GM21529 (cell line): ENCODE measurements at regions not wholly inside any gene's neighbourhood (a gene's known extent, or its start where the extent isn't known, plus 50 kb on each side); places are given as distances from the start of the nearest gene placed in this dataset.
"Not testable (repeated sequence)": the region's sequence is repeated elsewhere in the genome, so short reads cannot be mapped to it uniquely, and the experiment has no call there.

Experiments used
- ATAC-seq: cut with Tn5 transposase; IDR thresholded peaks from one replicate; pipeline ENCODE4 v1.9.1; 2021; ENCODE audit not compliant: unreplicated experiment

DNA sequence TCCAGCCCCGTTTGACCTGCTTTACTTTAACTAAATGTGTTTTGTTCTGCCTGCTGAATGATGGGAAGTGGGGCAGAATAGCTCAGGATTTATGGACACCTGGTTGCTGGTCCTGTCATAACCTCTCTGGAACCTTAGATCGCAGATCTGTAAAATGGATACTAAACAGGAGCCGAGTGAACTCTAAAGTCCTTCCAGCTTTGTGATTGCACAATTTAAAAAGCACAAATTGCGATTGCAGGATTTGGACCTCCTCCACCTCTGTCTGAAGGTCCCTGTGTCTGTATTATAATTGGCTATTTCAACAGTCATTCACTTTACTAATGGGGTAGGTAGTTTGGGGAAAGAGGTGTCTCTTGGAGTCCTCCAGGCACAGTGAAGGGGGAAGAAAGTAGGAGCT is 220.4 kb downstream of the LY86 start:
- no peak for ATAC-seq

DNA sequence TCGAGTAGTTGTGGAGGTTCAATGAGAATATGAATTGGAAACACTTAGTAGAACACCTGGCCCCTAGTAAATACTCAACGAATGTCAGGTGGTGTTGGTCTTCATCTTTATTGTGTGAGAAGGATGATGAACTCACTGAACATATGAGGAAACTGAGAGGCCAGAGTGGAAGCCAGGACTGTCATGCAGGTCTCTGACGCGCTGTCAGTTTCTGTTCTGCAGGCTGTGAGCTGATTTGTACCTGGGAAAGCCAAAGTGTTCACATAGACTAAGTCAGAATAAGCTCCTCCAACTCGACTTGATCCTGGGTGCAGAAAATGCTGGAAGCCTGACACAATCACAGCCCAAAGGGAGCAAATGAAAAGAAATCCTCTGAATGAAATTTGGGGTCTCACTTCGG is 222.2 kb downstream of the LY86 start:
- ATAC-seq = peak; percentile 75

DNA sequence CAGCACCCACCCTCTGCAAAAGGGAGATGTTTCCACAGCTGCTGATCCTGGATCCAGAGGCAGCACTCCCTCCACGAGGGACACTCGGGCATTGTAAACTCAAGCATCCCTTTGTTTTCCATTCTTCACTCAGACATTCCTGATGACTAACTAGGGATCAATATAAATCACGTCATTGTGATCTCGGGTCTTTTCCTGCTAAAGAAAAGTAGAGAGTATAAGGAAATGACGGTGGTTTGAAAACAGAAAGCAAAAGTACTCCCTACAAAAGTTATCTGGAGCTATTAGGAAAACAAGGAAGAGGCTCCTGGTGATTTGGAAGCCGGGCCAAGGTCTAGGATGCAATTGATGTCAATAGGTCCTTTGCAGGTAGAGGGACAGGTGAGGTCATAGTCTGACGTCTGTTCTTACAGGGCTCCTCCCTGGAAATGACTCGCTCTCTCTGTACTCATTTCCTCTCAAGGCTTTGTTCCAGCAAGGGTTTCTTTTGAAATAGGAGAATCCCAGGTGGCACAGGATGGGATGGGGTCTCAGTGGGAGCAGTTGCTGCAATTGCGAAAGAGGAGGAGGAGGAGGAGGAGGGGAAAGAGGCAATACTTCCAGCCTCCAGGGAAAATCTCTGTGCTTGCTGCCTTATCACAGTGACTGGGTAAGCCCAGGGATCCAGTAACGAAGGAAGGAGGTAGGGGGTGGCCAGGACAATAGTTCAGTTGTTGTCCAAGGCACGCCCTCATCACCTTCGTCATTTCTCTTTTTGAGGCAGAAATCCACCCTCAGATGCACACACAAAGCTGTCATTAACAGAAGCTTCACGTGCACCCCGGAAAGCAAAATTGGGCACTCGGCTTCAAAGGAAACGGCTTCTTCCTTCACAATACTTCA is 222.8 kb downstream of the LY86 start:
- ATAC-seq = no peak

DNA sequence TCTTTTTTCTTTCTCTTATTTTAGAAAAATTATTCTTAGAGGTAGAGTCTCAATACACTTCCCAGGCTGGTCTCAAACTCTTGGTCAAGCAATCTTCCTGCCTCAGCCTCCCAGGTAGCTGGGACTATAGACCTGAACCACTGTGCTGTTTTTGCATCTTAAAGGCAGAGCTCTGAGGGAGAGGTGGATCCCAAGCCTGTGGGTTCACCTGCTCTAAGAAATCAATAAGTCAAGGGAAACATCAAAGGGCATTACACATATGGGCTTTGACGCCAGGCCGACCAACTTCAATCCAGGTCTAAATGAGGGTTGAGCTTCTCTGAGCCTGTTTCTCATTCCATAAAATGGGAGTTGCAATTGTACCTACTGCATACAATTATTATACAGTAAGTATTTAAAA is 223.9 kb downstream of the LY86 start:
- no peak for ATAC-seq

DNA sequence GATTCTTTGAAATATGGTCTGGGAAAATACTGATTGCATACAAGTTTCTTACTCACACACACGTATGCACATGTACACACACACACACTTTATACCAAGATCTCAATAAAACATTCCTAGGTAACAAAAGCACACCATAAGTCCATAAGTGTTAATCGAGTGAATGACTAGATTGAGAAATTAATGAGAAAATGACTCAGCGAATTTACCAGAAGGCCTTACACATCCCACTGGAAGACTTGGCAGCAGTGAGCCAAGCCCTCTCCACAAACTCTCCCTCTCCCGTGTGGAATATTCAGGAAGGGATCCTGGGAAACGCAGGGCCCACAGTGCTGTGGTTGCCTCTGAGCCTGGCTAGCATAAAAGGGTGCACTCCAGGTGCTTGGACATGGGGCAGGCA is 227.2 kb downstream of the LY86 start:
- no peak for ATAC-seq

DNA sequence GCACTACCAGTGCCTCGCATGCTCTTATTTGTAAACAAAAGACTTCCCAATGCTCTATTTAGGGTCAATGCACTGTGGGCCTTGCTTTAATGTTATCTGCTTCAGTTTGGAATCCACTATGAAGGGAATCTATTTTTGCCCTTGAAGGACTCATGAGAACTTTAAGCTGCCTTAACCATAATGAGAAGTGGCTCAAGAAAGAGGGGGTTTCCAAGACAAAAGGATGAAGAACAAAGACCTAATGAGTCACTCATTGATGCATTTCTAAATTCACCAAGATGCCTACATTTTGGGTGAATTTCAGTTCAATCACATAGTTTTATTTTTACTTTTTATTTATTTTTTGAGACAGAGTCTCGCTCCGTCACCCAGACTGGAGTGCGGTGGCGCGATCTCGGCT is 228.2 kb downstream of the LY86 start:
- no peak for ATAC-seq

DNA sequence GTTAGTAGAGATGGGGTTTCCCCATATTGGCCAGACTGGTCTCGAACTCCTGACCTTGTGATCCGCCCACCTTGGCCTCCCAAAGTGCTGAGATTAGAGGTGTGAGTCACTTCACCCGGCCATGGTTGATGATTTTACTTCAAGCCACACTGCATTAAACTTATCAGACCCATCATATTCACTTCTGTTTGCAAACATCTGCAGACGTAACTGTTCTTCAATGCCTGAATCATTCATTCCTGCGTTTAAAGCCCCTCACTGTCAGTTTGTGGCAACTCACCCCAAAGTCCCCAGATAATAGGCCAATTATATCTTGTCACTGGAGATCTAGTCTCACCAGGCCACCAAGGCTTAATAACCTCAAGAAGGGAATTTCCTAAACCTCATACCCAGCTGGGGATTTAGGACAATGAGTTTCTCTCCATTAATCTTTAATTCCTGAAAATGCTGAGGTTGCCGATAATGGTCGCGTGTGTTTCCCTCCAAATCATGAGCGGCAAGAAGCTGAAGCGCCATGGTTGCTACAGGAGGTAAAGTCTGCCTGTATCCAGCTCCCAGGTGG is 229.6 kb downstream of the LY86 start:
- no peak for ATAC-seq

DNA sequence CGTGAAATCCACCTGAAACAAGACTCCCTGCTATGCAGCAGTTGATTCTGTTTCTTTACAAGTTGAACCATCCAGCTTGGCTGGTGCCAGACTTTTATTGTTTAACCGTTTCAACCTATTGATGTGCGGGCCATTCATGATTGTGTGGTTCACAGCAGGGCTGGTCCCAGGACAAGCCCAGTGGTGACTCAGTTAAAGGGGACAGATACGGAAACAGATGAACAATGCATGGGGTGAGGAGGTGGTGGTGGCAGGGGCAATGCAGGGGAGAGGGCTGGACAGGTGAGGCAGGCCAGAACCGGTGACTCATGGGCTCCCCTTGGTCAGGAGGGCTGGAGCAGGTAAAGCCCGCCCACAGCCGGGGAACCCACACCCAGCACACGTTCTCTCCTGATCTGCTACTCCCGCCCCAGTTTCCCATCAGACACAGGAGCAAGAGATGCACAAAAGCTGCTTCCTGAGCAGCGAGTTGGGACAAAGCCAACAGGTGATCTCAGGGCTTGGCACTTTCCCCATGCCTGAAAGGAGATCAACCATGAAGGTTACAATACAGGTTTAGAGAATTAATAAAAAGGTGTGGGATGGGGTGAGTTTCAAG is 232.2 kb downstream of the LY86 start:
- no peak for ATAC-seq

DNA sequence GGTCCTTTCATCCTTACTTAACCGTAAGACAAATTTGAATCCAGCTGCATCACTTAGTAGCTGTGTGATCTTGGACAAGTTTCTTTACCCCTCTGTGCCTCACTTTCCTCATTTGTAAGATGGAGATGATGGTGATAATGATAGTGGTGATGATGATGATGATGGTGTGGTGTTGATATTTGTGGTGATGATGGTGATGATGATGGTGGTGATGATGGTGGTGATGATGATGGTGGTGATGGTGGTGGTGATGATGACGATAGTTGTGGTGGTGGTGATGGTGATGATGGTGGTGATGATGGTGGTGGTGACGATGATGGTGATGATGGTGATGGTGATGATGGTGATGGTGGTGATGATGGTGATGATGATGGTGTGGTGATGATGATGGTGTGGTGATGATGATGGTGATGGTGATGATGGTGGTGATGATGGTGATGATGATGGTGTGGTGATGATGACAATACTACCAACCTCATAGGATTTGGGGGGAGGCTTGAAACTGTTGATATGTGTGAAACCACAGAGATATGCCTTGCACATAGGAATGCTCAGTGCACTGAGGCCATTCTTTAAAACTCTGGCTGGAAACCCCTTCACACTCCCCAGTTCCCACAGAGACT is 233.2 kb downstream of the LY86 start:
- ATAC-seq = no peak

DNA sequence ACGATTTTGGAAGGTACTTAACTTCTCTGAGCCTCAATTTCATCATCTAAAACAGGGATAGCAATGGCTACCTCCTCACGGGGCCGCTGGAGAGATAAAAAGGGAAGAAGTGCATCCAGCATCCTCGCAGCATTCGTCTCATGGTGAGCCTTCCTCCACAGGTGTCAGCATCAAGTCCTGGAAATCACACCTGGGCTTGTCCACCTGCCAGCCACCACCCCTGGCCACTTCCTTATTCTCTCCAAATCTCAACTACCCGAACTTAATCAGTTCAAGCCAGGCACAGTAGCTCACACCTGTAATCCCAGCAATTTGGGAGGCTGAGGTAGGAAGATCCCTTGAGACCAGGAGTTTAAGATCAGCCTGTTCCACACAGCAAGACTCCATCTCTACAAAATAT is 234.5 kb downstream of the LY86 start:
- ATAC-seq = no peak

DNA sequence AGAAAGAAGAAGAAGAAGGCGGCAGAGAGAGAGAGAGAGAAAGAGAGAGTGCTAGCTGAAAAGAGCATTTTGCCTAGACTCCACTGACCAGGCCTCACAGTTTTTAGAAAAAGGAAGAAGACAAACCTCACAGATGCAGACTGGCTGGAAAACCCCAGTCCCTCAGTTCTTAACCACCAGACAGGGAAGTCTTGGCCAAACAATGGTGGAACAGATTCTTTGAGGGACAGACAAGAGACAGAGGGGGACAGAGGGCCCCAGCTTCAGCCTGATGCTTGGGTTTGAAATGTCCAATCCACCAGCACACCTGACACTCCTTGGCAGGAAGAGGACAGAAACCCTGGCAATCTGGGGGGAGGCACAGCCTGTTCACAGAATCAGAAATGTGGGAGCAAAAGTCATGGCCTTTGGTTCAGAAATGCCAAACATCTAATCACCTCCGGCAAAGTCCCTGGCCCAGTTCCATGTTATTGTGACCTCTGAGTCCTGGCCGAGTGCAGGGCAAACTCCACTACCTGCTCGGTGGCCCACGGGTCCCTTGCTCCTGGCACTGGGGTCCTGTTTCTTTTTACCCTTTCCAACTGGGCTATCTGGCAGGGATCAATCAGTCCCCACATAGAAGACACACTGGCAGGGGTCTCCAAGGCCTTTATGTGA is 235.2 kb downstream of the LY86 start:
- ATAC-seq = no peak

DNA sequence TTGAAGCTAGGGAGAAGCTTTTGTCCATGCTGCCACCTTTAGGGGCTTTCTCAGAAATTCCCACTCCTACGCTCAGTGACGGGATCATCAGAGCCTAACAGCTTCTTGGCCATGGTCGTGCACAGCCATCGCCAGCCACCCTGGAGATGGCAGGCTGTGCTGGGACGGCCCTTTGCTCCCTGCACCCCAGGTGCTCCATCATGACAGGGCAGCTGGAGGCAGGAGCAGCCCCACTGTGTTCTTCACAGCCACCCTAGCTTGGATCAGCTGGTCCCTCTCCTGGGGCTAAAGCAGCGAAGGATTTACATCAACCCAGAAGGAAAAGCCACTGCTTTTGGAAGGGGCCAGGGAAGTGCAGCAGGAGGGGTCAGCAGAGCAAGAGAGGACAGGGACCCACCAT is 235.9 kb downstream of the LY86 start:
- ATAC-seq = no peak

DNA sequence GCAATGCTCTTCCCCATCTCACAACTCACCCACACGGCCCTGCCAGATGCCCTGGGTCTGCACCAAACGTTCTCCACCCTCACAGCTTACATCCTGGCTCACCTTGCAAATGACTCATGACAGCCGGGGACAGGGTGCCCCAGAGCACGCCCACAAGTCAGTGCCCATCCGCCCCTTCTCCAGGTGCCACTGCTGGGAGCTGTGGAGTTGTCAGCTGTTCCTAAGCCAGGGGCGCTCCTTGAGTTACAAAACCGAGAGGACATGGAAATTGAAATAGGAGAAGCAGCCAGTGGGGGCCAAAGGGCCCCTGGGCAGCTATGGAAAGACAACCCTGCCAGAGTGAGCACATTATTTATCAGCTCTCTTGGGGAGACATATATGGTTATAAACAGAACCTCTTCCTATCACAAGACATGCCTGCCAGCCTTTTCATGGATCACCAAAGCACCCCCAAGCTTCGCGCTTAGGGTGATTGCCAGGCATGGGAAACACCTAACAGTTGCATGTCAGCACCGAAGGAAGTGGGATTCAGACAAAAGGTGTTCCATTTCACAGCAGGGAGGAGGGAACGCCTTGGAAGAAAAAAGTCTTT is 236.8 kb downstream of the LY86 start:
- ATAC-seq = no peak

DNA sequence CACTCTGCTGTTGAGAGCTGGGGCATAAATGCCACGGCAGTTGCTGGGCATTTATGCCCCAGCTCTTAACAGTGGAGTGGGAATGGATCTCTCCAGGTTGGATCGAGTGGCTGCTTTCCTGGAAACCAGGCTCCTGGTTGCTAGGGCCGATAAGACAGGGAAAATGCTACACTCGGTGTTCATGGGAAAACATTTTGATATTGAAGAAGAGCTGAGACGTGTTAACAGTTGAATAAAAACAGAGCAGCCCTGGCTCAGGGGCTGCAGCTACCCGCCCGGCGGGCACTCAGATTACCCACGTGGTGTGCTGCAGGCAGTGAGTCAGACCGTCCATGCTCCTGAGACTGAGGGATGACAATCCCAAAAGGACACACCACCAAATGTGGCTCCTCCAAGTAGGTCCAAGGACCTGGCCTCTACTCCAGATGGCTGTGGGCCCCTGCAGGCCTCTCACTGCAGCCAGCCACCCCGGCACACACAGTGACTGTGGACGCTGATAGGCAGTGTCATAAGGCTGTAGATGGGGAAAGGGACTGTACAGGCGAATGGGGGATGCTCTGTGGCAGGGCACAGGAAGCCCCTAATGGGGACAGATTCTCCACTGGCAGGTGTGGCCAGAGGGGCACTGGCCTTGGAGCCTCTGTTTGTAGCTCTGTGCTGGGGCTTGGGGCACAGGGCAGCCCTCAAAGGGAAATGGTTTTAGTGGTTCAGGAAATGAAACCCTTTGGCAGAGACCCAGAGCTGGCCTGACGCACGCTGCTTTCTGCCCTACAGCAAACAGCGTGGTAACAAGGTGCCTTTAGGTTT is 237.8 kb downstream of the LY86 start:
- ATAC-seq = peak; percentile 84

DNA sequence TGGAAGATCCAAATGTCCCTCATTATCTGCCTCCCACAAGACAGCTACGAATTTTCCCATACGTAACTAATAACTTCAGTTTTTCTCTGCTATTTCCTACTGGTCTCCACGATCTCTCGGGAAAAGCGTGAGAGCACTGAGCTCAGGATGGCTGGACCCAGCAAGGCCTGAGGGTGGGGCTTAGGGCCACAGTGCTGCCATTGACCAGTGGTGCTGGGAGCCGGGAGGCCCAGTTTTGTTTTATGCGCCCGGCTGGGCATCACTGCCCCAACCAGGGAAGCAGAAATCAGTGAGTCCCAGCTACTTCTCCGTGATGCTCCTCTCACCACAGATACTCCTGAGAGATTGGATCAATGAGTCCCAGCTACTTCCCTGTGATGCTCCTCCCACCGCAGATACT is 238.4 kb downstream of the LY86 start:
- ATAC-seq = no peak

DNA sequence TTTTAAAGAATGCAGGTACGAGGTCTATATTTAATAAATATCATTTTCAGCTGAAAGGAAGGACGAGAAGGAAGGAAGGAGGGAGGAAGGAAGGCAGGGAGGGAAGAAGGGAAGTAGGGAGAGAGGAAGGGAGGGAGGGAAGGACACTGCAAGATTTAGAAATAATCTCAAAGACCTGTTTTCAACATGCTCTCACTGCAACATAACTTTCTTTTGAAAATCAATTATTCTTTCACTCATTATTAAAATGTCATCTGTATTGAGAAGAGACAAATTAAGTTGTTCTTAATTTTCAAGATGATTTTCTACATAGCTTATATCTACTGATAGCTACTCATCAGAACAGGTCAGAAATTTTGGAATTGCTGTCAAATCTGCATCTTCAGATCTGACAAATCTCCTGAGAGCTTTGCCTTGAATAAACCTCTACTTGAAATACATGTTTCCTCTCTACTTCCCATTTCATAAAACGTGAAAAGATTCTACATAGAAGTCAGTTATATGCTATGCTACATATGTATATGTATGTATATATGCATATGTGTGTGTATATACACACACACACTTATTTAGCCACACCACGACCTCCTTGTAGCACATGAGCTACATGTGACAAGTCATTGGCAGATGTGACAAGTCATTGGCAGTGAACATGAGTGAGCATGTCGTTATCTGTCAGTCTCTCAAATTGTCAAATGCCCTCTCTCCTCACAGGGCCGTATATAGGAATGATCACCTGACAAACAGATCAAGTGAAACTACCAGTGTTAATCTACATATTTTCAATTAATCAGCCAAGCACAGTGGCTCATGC is 241.6 kb downstream of the LY86 start:
- ATAC-seq = no peak

DNA sequence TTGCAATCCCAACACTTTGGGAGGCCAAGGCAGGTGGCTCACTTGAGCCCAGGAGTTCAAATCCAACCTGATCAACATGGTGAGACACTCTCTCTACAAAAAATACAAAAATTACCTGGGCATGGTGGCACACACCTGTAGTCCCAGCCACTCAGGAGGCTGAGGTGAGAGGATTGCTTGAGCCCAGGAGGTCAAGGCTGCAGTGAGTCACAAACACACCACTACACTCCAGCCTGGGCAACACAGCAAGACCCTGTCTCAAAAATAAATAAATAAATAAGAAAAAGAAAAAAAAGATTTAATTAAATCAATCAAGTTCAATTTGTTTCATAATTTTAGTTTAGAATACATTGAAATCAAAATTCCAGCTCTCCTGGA is 242.2 kb downstream of the LY86 start:
- ATAC-seq = not testable (repeated sequence)

DNA sequence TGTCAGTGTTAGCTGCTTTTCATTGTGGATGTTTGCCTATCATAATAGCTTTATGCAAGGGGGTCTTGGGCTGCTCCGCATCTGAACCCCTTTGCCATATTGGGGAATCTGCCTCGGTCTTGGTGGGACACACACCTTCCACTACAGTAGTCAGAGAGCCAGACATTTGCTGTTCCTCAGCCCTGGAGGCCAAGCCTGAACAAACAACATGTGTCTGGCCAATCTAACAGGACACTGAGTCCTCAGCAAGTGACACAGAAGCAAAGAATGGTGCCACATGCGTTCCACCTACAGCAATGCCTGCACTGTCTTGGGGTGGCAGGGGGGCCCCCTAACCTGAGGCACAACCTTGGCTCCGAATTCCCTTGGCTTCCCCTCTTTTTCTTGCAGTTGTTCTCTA is 243.9 kb downstream of the LY86 start:
- no peak for ATAC-seq
